ENCODE measurements at regions not wholly inside any gene's neighbourhood (a gene's known extent, or its start where the extent isn't known, plus 50 kb on each side); places are given as distances from the start of the nearest gene placed in this dataset.

DNA sequence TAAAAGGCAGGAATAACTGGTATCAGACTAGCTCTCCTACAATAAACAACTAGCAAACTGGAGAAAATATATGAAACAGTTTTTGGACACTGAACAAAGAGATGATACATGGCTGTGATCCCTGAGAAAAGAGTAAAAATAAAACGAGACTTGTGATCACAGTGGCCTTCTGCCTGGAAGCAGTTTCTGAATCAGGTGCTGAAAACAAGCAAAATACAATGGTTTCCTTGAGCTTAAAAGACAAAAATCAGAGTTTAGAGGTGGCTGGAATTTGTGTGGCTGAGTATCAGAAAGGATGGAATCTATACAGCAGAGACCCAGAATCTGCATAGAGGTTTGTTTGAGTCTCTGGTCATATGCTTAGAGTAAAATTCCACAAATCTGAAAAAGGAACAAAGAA lies 242.5 kb upstream of the SOX9 start:
- TF ChIP-seq, protein P1, sequence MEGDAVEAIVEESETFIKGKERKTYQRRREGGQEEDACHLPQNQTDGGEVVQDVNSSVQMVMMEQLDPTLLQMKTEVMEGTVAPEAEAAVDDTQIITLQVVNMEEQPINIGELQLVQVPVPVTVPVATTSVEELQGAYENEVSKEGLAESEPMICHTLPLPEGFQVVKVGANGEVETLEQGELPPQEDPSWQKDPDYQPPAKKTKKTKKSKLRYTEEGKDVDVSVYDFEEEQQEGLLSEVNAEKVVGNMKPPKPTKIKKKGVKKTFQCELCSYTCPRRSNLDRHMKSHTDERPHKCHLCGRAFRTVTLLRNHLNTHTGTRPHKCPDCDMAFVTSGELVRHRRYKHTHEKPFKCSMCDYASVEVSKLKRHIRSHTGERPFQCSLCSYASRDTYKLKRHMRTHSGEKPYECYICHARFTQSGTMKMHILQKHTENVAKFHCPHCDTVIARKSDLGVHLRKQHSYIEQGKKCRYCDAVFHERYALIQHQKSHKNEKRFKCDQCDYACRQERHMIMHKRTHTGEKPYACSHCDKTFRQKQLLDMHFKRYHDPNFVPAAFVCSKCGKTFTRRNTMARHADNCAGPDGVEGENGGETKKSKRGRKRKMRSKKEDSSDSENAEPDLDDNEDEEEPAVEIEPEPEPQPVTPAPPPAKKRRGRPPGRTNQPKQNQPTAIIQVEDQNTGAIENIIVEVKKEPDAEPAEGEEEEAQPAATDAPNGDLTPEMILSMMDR (conservative IDR thresholded peaks at IDR 0.05; ENCODE audit: low read depth in 2 of 2): no peak
- TF ChIP-seq EZH2 (IDR thresholded peaks at IDR 0.05; ENCODE audit: low read depth, unreplicated experiment): no peak
- no peak for TF ChIP-seq POLR2AphosphoS5 (IDR thresholded peaks at IDR 0.05; ENCODE audit: low read depth)
- TF ChIP-seq, protein P2, sequence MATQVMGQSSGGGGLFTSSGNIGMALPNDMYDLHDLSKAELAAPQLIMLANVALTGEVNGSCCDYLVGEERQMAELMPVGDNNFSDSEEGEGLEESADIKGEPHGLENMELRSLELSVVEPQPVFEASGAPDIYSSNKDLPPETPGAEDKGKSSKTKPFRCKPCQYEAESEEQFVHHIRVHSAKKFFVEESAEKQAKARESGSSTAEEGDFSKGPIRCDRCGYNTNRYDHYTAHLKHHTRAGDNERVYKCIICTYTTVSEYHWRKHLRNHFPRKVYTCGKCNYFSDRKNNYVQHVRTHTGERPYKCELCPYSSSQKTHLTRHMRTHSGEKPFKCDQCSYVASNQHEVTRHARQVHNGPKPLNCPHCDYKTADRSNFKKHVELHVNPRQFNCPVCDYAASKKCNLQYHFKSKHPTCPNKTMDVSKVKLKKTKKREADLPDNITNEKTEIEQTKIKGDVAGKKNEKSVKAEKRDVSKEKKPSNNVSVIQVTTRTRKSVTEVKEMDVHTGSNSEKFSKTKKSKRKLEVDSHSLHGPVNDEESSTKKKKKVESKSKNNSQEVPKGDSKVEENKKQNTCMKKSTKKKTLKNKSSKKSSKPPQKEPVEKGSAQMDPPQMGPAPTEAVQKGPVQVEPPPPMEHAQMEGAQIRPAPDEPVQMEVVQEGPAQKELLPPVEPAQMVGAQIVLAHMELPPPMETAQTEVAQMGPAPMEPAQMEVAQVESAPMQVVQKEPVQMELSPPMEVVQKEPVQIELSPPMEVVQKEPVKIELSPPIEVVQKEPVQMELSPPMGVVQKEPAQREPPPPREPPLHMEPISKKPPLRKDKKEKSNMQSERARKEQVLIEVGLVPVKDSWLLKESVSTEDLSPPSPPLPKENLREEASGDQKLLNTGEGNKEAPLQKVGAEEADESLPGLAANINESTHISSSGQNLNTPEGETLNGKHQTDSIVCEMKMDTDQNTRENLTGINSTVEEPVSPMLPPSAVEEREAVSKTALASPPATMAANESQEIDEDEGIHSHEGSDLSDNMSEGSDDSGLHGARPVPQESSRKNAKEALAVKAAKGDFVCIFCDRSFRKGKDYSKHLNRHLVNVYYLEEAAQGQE (IDR thresholded peaks at IDR 0.05; ENCODE audit: unreplicated experiment): no peak
- TF ChIP-seq, protein P3, sequence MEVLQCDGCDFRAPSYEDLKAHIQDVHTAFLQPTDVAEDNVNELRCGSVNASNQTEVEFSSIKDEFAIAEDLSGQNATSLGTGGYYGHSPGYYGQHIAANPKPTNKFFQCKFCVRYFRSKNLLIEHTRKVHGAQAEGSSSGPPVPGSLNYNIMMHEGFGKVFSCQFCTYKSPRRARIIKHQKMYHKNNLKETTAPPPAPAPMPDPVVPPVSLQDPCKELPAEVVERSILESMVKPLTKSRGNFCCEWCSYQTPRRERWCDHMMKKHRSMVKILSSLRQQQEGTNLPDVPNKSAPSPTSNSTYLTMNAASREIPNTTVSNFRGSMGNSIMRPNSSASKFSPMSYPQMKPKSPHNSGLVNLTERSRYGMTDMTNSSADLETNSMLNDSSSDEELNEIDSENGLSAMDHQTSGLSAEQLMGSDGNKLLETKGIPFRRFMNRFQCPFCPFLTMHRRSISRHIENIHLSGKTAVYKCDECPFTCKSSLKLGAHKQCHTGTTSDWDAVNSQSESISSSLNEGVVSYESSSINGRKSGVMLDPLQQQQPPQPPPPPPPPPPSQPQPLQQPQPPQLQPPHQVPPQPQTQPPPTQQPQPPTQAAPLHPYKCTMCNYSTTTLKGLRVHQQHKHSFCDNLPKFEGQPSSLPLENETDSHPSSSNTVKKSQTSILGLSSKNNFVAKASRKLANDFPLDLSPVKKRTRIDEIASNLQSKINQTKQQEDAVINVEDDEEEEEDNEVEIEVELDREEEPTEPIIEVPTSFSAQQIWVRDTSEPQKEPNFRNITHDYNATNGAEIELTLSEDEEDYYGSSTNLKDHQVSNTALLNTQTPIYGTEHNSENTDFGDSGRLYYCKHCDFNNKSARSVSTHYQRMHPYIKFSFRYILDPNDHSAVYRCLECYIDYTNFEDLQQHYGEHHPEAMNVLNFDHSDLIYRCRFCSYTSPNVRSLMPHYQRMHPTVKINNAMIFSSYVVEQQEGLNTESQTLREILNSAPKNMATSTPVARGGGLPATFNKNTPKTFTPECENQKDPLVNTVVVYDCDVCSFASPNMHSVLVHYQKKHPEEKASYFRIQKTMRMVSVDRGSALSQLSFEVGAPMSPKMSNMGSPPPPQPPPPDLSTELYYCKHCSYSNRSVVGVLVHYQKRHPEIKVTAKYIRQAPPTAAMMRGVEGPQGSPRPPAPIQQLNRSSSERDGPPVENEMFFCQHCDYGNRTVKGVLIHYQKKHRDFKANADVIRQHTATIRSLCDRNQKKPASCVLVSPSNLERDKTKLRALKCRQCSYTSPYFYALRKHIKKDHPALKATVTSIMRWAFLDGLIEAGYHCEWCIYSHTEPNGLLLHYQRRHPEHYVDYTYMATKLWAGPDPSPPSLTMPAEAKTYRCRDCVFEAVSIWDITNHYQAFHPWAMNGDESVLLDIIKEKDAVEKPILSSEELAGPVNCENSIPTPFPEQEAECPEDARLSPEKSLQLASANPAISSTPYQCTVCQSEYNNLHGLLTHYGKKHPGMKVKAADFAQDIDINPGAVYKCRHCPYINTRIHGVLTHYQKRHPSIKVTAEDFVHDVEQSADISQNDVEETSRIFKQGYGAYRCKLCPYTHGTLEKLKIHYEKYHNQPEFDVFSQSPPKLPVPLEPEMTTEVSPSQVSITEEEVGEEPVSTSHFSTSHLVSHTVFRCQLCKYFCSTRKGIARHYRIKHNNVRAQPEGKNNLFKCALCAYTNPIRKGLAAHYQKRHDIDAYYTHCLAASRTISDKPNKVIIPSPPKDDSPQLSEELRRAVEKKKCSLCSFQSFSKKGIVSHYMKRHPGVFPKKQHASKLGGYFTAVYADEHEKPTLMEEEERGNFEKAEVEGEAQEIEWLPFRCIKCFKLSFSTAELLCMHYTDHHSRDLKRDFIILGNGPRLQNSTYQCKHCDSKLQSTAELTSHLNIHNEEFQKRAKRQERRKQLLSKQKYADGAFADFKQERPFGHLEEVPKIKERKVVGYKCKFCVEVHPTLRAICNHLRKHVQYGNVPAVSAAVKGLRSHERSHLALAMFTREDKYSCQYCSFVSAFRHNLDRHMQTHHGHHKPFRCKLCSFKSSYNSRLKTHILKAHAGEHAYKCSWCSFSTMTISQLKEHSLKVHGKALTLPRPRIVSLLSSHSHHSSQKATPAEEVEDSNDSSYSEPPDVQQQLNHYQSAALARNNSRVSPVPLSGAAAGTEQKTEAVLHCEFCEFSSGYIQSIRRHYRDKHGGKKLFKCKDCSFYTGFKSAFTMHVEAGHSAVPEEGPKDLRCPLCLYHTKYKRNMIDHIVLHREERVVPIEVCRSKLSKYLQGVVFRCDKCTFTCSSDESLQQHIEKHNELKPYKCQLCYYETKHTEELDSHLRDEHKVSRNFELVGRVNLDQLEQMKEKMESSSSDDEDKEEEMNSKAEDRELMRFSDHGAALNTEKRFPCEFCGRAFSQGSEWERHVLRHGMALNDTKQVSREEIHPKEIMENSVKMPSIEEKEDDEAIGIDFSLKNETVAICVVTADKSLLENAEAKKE (CRISPR knock-in tag; IDR thresholded peaks at IDR 0.05): no peak
- TF ChIP-seq EZH2phosphoT487 (IDR thresholded peaks at IDR 0.05; ENCODE audit: unreplicated experiment): no peak
- no peak for TF ChIP-seq ZNF331 (CRISPR knock-in tag; IDR thresholded peaks at IDR 0.05; ENCODE audit: low read depth)

Measured in GM23338 (cell line).